Right ventricle myocardium superior (tissue), 1 donor: ENCODE measurements at regions not wholly inside any gene's neighbourhood (a gene's known extent, or its start where the extent isn't known, plus 50 kb on each side); places are given as distances from the start of the nearest gene placed in this dataset.

Experiments
- ATAC-seq: fragments of 200-7000 bp; cut with Tn5 transposase; one replicate; pipeline ENCODE4 v1.9.1; 2020; ENCODE audit warnings: mild to moderate bottlenecking; ENCODE audit not compliant: poor library complexity
- DNase-seq: peaks from one replicate; pipeline ENCODE4 v3.0.0-alpha.2; 2020
- intact Hi-C: fragments of 100-400 bp; cut with DNase I; formaldehyde crosslinking; loops from one replicate; pipeline ENCODE4 v1.11.2; 2022
- donor health status: DM: no; HTN: yes; CAD: no; lungs with severe emphysema.

- intact Hi-C loops, result no loop called here
- DNase-seq, result no peak
- ATAC-seq, result no peak
Observed at GRCh38 chr6:22445946-22446345, 123.4 kb upstream of the HDGFL1 start.

- ATAC-seq (peak; percentile 82), DNase-seq (peak; percentile 46)
- intact Hi-C loops, result no loop called here
Observed at GRCh38 chr6:22447249-22448196, 121.8 kb upstream of the HDGFL1 start.

DNA sequence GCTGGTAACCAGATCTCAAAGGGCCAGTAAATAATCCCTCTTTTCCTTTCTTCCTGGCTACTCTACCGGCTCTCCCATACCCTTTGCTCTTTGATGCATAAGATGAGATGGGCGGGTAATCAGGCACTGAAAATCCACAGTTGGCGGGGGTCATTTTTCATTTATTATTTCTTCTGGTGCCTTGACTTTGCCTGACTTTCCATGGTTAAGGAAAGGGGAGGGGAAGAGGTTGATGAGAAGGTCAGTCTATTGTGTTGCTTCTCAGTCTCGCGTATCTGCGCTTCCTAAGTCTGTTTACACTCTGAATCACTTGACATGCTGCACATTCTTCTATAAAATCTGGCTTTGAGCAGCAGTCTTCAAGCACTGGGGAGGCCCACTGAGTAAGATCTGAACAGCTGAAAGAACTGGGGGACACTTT is 121.1 kb upstream of the HDGFL1 start:
- intact Hi-C loops, result no loop called here
- ATAC-seq (peak; percentile 32), DNase-seq (no peak)

DNA sequence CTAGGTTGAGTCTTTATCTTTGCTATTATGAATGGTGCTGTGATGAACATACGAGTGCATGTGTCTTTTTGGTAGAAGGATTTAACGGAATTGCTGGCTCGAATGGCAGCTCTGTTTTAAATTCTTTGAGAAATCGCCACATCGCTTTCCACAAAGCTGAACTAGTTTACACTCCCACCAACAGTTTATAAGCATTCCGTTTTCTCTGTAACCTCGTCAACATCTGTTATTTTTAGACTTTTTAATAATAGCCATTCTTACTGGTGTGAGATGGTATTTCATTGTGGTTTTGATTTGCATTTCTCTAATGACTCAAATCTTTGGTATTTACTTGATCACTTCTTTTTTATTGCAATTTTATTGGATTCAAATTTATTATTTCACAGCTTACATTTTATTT is 117.4 kb upstream of the HDGFL1 start:
- intact Hi-C loops, result no loop called here
- ATAC-seq (no peak), DNase-seq (no peak)

GRCh38 chr6:22455378-22455777 is 114.0 kb upstream of the HDGFL1 start:
- no peak for ATAC-seq

DNA sequence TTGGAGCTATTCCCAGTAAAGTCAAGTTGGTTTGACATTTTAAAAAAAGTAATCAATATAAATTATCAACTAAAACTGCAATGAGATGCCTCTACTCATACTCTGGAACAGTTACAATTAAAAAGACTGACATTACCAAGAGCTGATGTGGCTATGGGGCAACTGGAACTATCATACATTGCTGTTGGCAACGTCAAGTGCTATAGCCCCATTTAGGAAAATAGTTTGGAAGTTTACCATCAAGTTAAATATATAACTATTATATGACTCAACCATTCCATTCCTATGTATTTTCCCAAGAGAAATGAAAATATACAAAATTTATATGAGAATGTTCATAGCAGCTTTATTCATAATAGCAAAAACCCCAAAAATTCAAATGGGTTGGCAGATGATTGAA is 111.4 kb upstream of the HDGFL1 start:
- DNase-seq, result no peak
- no peak for ATAC-seq
- intact Hi-C loops, result no loop called here

More at GRCh38 chr6:22455378-22455777, 114.0 kb upstream of the HDGFL1 start:
- no peak for DNase-seq
- intact Hi-C loops, result no loop called here

DNA sequence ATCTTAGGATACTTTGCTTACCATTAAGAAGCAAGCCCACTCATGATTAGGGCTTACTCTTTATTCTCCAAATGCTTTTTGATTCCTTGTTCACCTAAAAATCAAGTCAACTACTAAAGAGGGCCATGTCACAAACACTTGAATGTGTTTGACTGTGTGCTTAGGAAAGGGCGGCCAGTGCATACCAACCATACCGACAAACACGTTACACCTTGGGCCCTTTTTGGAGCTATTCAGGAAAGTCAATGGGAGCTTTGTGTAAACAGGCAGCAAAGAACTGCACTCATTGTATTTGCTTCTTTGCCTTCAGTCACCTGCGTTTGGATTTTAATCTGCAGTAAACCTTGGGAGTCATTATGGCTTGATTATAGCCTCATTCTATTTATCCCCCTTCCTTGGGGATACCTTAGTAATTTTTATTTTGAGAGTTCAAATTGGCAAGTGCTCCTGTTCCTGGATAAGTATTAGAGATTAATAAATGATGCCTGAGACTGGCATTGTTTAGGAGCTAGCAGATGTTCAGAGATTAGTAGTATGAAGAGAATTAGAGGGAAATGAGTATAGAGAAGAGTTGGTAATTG is 102.6 kb upstream of the HDGFL1 start:
- DNase-seq (no peak), ATAC-seq (peak; percentile 15)
- intact Hi-C loops, result no loop called here

DNA sequence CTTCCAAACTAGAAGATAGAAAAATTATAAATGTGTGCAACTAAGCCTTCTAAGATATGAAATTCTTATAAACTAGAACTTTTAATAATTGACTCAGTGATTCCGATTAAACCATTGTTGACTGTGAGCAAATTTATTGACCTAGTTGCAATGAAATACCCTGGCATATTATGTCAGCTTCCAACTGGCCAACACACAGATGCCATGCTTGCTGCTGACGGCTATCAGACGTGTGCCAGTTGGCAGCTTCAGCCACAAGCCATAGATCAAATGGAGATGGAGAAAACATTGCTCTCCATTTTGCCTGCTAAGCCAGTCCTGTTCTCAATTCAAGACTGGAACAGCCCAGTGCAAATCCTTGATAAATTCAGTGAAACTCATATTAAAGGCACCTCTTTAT is 101.7 kb upstream of the HDGFL1 start:
- intact Hi-C loops, result no loop called here
- ATAC-seq, result no peak
- DNase-seq, result no peak

GRCh38 chr6:22468256-22468965 is 101.0 kb upstream of the HDGFL1 start:
- no peak for ATAC-seq
- intact Hi-C loops, result no loop called here
- DNase-seq, result no peak

DNA sequence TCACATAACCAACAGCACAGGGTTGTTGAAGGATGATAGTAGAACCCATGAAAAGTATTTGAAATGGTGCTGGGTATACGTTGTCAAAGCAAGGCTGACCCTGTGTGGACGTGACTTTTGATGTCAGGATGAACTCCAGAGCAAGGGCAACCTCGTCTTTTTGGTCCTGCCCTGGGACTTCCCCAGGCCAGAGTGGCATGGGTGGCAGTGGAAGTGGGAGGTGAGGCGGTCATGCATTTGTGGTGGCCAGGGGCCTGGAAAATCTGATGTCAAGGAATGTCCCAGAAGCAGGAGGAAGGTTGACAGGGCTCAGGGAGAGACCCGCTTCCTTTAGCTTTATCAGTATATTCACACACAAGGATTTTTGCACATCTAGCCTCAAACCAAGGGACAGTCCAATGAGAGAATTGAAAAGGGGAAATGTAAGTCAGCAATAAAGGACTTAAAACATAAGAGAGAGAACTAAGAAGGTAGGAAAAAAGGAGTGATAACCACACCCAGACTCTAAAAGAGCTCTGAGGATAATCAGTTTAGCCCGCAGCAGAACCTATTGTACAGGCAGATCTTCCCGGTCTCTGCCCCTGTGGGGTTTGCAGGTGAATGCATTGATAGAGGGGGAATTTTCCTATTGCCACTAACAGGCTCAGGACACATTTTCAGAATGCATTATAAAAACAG is 98.8 kb upstream of the HDGFL1 start:
- peak; percentile 6 for ATAC-seq
- DNase-seq, result no peak
- intact Hi-C loops, result no loop called here

- peak; percentile 54 for DNase-seq
- intact Hi-C loops, result no loop called here
- peak; percentile 93 for ATAC-seq
Observed at GRCh38 chr6:22471132-22471690, 98.2 kb upstream of the HDGFL1 start.

DNA sequence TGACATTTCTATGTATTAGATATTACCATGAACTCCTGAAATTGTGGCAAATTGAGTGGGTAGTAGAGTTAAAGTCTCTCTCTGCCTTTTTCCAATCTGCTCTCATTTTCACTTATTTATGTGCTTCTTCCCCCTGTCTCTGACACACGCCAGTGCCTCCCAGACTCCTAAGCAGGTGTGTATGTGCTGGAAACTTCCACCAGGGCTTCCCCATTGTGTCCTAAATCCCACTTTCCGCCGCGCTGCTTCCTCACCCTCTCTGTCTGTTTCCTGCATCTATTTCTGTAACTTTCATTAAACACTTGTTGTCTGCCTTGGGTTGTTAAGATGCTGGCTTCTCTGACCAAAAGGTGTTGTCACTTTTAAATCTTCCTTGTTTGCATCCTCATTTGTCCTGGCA is 97.6 kb upstream of the HDGFL1 start:
- peak; percentile 6 for ATAC-seq
- intact Hi-C loops, result no loop called here
- no peak for DNase-seq

DNA sequence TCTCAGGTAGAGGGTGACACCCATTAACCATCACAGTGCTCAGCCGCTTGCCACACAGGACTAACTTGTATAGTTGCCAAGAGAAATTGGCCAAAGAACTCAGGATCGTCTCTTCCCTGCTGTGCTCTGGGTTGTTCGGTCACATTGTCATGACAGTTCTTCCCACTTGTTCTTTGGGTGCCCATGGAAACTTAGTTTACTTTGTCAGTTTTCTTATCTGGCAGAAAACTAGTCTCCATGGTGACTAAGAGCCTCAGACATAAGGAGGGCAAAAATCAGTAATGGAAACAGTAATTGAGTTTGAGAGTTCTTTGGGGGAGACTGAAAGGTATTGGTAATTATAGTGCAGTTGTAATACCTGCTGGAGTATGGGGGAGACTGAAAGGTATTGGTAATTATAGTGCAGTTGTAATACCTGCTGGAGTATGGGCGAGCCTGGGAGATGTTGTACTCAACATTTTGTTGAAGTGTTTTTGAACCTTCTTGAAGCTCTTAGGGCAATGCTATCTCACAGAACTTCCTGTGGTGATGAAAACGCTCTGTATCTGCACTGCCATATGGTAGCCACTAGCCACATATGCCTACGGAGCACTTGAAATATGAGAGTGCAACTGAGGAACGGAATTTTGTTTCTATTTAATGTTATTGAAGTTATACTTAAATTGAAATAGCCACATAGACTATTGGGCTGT is 95.2 kb upstream of the HDGFL1 start:
- DNase-seq, result no peak
- intact Hi-C loops, result no loop called here
- no peak for ATAC-seq

GRCh38 chr6:22476811-22477390 is 92.5 kb upstream of the HDGFL1 start:
- DNase-seq, result no peak
- intact Hi-C loops, result no loop called here
- ATAC-seq, result peak; percentile 51

DNA sequence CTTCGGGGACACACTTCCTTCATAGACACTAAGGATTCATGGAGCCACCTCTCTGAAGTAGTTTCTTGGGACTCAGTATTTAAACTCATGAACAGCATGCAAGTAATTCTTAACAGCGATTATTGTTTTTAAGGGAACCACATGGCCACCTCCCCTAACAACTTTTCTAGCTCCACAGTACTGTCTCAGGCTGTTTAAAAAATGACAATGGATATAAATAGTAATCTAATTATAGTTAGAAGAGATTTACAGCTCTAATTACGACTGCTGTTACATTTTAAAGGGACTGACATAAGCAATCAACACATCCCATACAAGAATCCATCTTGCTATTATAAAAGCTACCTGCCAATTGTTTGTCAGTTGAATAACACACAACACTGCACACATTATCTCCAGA is 72.1 kb upstream of the HDGFL1 start:
- DNase-seq, result no peak
- peak; percentile 82 for ATAC-seq
- intact Hi-C loops, result no loop called here

DNA sequence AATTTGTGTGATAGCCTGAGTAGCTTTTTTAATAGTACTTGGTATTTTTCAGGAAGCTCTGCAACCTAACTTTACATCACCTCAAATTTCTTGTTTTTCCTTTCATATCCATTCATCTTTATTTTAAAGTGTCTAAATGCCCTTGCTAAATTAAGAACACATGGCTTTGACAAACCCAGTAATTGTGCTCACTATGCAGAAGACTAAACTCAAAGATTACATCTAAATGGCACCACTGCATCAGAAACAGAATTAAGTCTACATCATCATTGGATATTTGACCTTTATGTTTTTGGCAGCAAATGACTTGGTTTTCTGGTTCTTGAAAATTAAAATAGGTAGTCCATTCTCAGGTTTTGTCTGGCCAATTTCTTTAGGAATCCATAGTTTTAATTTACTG is 69.6 kb upstream of the HDGFL1 start:
- ATAC-seq, result no peak
- intact Hi-C loops, result no loop called here
- DNase-seq, result no peak

GRCh38 chr6:22506496-22506895 is 62.9 kb upstream of the HDGFL1 start:
- no peak for ATAC-seq
- intact Hi-C loops, result no loop called here
- DNase-seq, result no peak
